Neural progenitor cell (in vitro differentiated cells): ENCODE measurements at regions not wholly inside any gene's neighbourhood (a gene's known extent, or its start where the extent isn't known, plus 50 kb on each side); places are given as distances from the start of the nearest gene placed in this dataset.

ENCODE experiments used
- DNase-seq: peaks from one replicate; pipeline ENCODE4 v3.0.0-alpha.2; 2016; ENCODE audit warnings: low spot score
- H2AFZ ChIP-seq: fragments of 200-600 bp; sonication (generic); replicated peaks from 2 replicates; pipeline ENCODE4 v1.6.1; 2016; ENCODE audit warnings: antibody characterized with exemption
- H3F3A ChIP-seq: fragments of 200-600 bp; sonication (generic); 2 replicates; pipeline ENCODE4 v1.6.1; 2016; ENCODE audit warnings: antibody characterized with exemption, low read depth
- H3K27ac ChIP-seq: fragments of 200-600 bp; sonication (generic); 2 replicates; pipeline ENCODE4 v1.5.1; 2016; ENCODE audit warnings: mild to moderate bottlenecking
- H3K27me3 ChIP-seq: fragments of 200-600 bp; sonication (generic); 2 replicates; pipeline ENCODE4 v1.6.1; 2016; ENCODE audit warnings: mild to moderate bottlenecking, moderate library complexity
- H3K36me3 ChIP-seq: fragments of 200-600 bp; sonication (generic); 2 replicates; pipeline ENCODE4 v1.5.1; 2016
- H3K4me1 ChIP-seq: fragments of 200-600 bp; sonication (generic); 2 replicates; pipeline ENCODE4 v1.6.1; 2016; ENCODE audit warnings: mixed run types
- H3K4me2 ChIP-seq: fragments of 200-600 bp; sonication (generic); 2 replicates; pipeline ENCODE4 v1.6.1; 2016
- H3K4me3 ChIP-seq: fragments of 200-600 bp; sonication (generic); 2 replicates; pipeline ENCODE4 v1.5.1; 2016
- H3K79me2 ChIP-seq: fragments of 200-600 bp; sonication (generic); 2 replicates; pipeline ENCODE4 v1.6.1; 2016; ENCODE audit warnings: low read depth
- H3K9ac ChIP-seq: fragments of 200-600 bp; sonication (generic); 2 replicates; pipeline ENCODE4 v1.6.1; 2016
- H3K9me3 ChIP-seq: fragments of 200-600 bp; sonication (generic); 2 replicates; pipeline ENCODE4 v1.5.1; 2016; ENCODE audit warnings: low read depth
- H4K20me1 ChIP-seq: fragments of 200-600 bp; sonication (generic); 2 replicates; pipeline ENCODE4 v1.6.1; 2016; ENCODE audit warnings: low read depth
- H3K27ac Mint-ChIP-seq: 3 replicates; pipeline ENCODE4 v1.8.0; 2021; ENCODE audit warnings: mixed read lengths
- H3K27me3 Mint-ChIP-seq: 2 replicates; pipeline ENCODE4 v1.8.0; 2022; ENCODE audit warnings: low read depth, mild to moderate bottlenecking, inconsistent platforms, moderate library complexity, mixed read lengths; ENCODE audit not compliant: insufficient read depth
- H3K36me3 Mint-ChIP-seq: 3 replicates; pipeline ENCODE4 v1.8.0; 2021; ENCODE audit warnings: mixed read lengths
- H3K4me1 Mint-ChIP-seq: 3 replicates; pipeline ENCODE4 v1.8.0; 2021; ENCODE audit warnings: mixed read lengths
- H3K4me3 Mint-ChIP-seq: 3 replicates; pipeline ENCODE4 v1.8.0; 2021; ENCODE audit warnings: mild to moderate bottlenecking, moderate library complexity, mixed read lengths
- H3K9me3 Mint-ChIP-seq: 3 replicates; pipeline ENCODE4 v1.8.0; 2020; ENCODE audit warnings: mixed read lengths
- EZH2 ChIP-seq: fragments of 200-600 bp; sonication (generic); IDR thresholded peaks from 2 replicates; pipeline ENCODE4 v1.6.1; 2017; ENCODE audit warnings: antibody characterized with exemption, mild to moderate bottlenecking, moderate library complexity
- EZH2phosphoT487 ChIP-seq: fragments of 200-600 bp; sonication (generic); IDR thresholded peaks from 2 replicates; pipeline ENCODE4 v1.6.1; 2017; ENCODE audit warnings: antibody characterized with exemption
- TF ChIP-seq, protein P1 (sequence below): fragments of 200-600 bp; sonication (generic); IDR thresholded peaks from 2 replicates; pipeline ENCODE4 v1.5.1; 2017; ENCODE audit warnings: antibody characterized with exemption, mild to moderate bottlenecking

DNA sequence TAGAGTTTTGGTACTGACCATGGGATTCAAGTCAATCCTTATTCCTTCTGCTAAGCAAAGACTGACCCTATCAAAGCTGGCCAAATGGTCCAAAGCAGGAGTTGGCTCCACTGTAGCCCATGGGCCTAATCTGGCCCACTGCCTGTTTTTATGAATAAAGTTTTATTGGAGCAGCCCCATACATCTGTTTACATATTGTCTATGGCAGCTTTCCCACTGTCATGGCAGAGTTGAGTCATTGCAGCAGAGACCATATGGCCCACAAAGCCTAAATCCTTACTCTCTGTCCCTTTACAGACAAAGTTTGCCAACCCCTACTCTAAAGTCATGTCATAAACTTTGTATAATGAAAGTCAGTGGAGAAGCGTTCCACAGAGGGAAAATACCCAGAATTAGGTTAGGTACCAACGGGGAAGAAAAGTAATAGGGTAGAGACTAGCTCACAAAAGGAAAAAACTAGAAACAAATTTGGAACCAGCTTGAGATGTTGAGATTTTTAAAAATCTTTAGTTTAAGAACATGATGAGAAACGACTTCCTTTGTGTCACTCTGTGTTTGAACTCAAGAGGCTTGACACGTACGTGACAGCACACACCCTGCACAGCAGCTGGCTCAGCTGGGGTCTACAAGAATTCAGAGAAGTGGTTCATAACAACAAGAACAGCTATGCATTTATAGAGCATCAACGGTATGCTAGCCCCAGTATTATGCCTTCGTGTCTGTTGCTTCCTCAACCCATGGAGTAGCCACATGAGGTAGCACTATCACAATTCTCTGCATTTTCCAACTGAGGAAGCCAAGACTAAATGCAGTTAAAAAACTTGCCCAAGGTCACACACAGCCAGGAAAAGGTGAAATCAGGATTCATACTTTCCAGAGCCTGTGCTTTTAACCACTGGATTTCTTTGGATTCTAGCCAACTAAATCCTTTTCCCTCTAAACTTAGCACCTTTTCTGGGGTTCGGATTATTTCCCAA is 198.9 kb upstream of the WWC1 start:
- Histone ChIP-seq H3K9ac (no peak overlapping the region), H3K27ac (no peak overlapping the region), H3K4me3 (no peak overlapping the region), H3F3A (no peaks in the 10 kb centered on the region), H3K27me3 (no peaks in the 10 kb centered on the region), H3K4me2 (no peak overlapping the region), H3K4me1 (no peaks in the 10 kb centered on the region), H3K79me2 (no peaks in the 10 kb centered on the region), H3K9me3 (no peaks in the 10 kb centered on the region), H4K20me1 (no peaks in the 10 kb centered on the region), H3K36me3 (no peaks in the 10 kb centered on the region), H2AFZ (no peak overlapping the region)
- H3K27me3 Mint-ChIP-seq: no peaks in the 10 kb centered on the region
- DNase-seq: no peak
- no peak for TF ChIP-seq EZH2phosphoT487
- TF ChIP-seq EZH2: no peak
- TF ChIP-seq, protein P1, sequence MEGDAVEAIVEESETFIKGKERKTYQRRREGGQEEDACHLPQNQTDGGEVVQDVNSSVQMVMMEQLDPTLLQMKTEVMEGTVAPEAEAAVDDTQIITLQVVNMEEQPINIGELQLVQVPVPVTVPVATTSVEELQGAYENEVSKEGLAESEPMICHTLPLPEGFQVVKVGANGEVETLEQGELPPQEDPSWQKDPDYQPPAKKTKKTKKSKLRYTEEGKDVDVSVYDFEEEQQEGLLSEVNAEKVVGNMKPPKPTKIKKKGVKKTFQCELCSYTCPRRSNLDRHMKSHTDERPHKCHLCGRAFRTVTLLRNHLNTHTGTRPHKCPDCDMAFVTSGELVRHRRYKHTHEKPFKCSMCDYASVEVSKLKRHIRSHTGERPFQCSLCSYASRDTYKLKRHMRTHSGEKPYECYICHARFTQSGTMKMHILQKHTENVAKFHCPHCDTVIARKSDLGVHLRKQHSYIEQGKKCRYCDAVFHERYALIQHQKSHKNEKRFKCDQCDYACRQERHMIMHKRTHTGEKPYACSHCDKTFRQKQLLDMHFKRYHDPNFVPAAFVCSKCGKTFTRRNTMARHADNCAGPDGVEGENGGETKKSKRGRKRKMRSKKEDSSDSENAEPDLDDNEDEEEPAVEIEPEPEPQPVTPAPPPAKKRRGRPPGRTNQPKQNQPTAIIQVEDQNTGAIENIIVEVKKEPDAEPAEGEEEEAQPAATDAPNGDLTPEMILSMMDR: no peak
- H3K27ac Mint-ChIP-seq: no peak overlapping the region
- H3K4me1 Mint-ChIP-seq: no peaks in the 10 kb centered on the region
- no peak overlapping the region for H3K4me3 Mint-ChIP-seq
- no peaks in the 10 kb centered on the region for H3K9me3 Mint-ChIP-seq
- peaks cover 12% of the 10 kb centered on the region for H3K36me3 Mint-ChIP-seq

DNA sequence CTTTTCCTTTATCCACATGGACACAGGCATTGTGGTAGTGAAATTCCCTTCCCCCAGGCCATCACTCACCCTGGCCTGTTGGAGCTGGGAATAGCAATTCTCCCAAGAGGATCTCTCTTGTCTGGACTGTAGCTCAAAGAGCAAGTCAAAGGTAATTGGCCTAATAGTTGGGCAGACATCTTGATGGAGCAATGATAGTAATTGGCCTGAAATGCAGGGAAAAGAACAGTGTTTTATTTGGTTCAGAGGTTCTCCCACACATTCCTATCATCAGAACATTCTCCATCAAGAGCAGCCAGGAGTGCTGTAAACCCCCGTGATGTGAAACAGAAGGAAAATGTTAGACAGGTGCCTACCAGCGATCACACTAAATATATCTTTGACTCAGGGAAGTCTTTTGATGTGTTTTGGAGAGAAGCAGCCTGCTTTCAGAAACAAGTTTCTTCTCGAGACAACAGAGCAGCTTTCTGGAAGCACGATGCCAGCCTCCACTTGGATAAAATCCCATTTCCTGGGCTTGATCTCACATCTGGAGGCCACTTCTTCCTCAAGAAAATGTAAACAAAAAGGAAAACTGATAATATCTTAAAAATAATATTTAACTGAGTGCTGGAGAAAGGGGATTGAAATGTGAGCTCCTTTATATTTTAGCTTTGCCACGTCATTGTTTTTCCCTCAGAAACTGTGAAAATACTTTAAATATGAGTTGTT is 198.1 kb upstream of the WWC1 start:
- Histone ChIP-seq H2AFZ (no peak overlapping the region), H3K4me1 (no peaks in the 10 kb centered on the region), H3K9me3 (no peaks in the 10 kb centered on the region), H3K79me2 (no peaks in the 10 kb centered on the region), H3K36me3 (no peaks in the 10 kb centered on the region), H3K4me2 (no peak overlapping the region), H4K20me1 (no peaks in the 10 kb centered on the region), H3K9ac (no peak overlapping the region), H3F3A (no peaks in the 10 kb centered on the region), H3K27me3 (no peaks in the 10 kb centered on the region), H3K27ac (no peak overlapping the region), H3K4me3 (no peak overlapping the region)
- Mint-ChIP-seq H3K9me3 (no peaks in the 10 kb centered on the region), H3K27me3 (peaks cover 3% of the 10 kb centered on the region), H3K36me3 (peaks cover 16% of the 10 kb centered on the region), H3K4me3 (no peak overlapping the region), H3K27ac (no peak overlapping the region), H3K4me1 (no peaks in the 10 kb centered on the region)
- TF ChIP-seq EZH2 (no peak), EZH2phosphoT487 (no peak)
- TF ChIP-seq, protein P1: no peak
- no peak for DNase-seq

DNA sequence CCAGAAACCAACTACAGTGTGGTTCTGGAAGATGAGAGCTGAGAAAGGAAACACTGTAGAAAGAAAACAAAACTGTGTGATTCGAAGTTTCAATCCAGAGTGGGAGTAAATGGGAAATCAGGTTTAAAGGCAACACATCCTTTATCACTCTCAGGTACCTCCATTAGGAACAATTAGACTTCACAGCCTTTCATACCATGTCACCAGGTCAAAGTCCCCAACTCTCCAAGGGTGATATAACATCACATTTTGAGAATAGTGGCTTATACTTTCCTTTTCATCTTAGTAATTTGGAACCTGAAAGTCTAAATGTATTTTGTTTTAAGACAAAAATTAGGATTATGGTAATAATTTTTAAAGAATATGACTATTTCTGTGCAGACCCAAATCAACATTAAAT is 194.9 kb upstream of the WWC1 start:
- no peaks in the 10 kb centered on the region for H3K27me3 ChIP-seq
- H3K79me2 ChIP-seq: no peaks in the 10 kb centered on the region
- no peak overlapping the region for H3K4me3 ChIP-seq
- no peak overlapping the region for H3K27ac ChIP-seq
- no peak overlapping the region for H2AFZ ChIP-seq
- no peaks in the 10 kb centered on the region for H3K36me3 ChIP-seq
- Mint-ChIP-seq H3K27me3 (peaks cover 3% of the 10 kb centered on the region), H3K9me3 (no peaks in the 10 kb centered on the region), H3K4me1 (no peaks in the 10 kb centered on the region), H3K27ac (no peak overlapping the region), H3K4me3 (no peak overlapping the region), H3K36me3 (peaks cover 25% of the 10 kb centered on the region)
- H4K20me1 ChIP-seq: no peaks in the 10 kb centered on the region
- no peaks in the 10 kb centered on the region for H3K4me1 ChIP-seq
- TF ChIP-seq, protein P1: no peak
- no peak for TF ChIP-seq EZH2phosphoT487
- TF ChIP-seq EZH2: no peak
- no peak for DNase-seq
- H3F3A ChIP-seq: no peaks in the 10 kb centered on the region
- no peak overlapping the region for H3K9ac ChIP-seq
- no peak overlapping the region for H3K4me2 ChIP-seq
- no peaks in the 10 kb centered on the region for H3K9me3 ChIP-seq
